HepG2 (cell line): ENCODE measurements at regions not wholly inside any gene's neighbourhood (a gene's known extent, or its start where the extent isn't known, plus 50 kb on each side); places are given as distances from the start of the nearest gene placed in this dataset.

ENCODE experiments used
- AGO1 ChIP-seq: fragments of 200-400 bp; formaldehyde crosslinking; IDR thresholded peaks from 2 replicates; pipeline ENCODE4 v1.6.1; 2017; ENCODE audit warnings: mild to moderate bottlenecking, low read depth, low read length, moderate library complexity; ENCODE audit not compliant: poor library complexity, severe bottlenecking
- CCDC6 ChIP-seq: sonication (generic); formaldehyde crosslinking; IDR thresholded peaks from 2 replicates; pipeline ENCODE4 v1.8.1; 2022; ENCODE audit warnings: mild to moderate bottlenecking, missing genetic modification reagents, moderate library complexity
- DNMT3B ChIP-seq: conservative IDR thresholded peaks from 2 replicates; pipeline ENCODE4 v1.6.1; 2016; ENCODE audit warnings: missing biosample characterization, control low read depth
- GABPB1 ChIP-seq: IDR thresholded peaks from 2 replicates; pipeline ENCODE4 v1.6.1; 2016; ENCODE audit warnings: mild to moderate bottlenecking, missing genetic modification reagents, moderate library complexity, missing compliant biosample characterization
- HOMEZ ChIP-seq: IDR thresholded peaks from 2 replicates; pipeline ENCODE4 v1.6.1; 2016; ENCODE audit warnings: low read depth
- ISX ChIP-seq: sonication (generic); formaldehyde crosslinking; conservative IDR thresholded peaks from 2 replicates; pipeline ENCODE4 v1.5.0; 2020; ENCODE audit warnings: missing genetic modification reagents
- KAT7 ChIP-seq: IDR thresholded peaks from 2 replicates; pipeline ENCODE4 v1.6.1; 2018; ENCODE audit warnings: borderline replicate concordance, missing compliant biosample characterization
- KAT8 ChIP-seq: IDR thresholded peaks from 2 replicates; pipeline ENCODE4 v1.6.1; 2016; ENCODE audit warnings: missing genetic modification reagents, missing compliant biosample characterization
- KDM3A ChIP-seq: IDR thresholded peaks from 2 replicates; pipeline ENCODE4 v1.6.1; 2018; ENCODE audit warnings: low read depth, missing compliant biosample characterization
- MTF2 ChIP-seq: sonication (generic); formaldehyde crosslinking; IDR thresholded peaks from 2 replicates; pipeline ENCODE4 v1.5.0; 2020; ENCODE audit warnings: missing genetic modification reagents, borderline replicate concordance
- NFKBIZ ChIP-seq: IDR thresholded peaks from 2 replicates; pipeline ENCODE4 v1.6.1; 2018; ENCODE audit warnings: missing genetic modification reagents, missing compliant biosample characterization
- SOX5 ChIP-seq: IDR thresholded peaks from 2 replicates; pipeline ENCODE4 v1.6.1; 2016; ENCODE audit warnings: borderline replicate concordance
- THAP9 ChIP-seq: sonication (generic); formaldehyde crosslinking; IDR thresholded peaks from 2 replicates; pipeline ENCODE4; 2020; ENCODE audit warnings: missing genetic modification reagents, mild to moderate bottlenecking, borderline replicate concordance
- ZBTB21 ChIP-seq: sonication (generic); formaldehyde crosslinking; IDR thresholded peaks from 2 replicates; pipeline ENCODE4 v1.4.0; 2020; ENCODE audit warnings: missing genetic modification reagents
- ZFP82 ChIP-seq: sonication (generic); formaldehyde crosslinking; IDR thresholded peaks from 2 replicates; pipeline ENCODE4 v1.5.1; 2020; ENCODE audit warnings: mild to moderate bottlenecking, missing genetic modification reagents, borderline replicate concordance
- ZKSCAN8 ChIP-seq: IDR thresholded peaks from 2 replicates; pipeline ENCODE4 v1.6.1; 2016; ENCODE audit warnings: borderline replicate concordance, missing genetic modification reagents, missing compliant biosample characterization
- ZMAT3 ChIP-seq: sonication (generic); formaldehyde crosslinking; conservative IDR thresholded peaks from 2 replicates; pipeline ENCODE4 v1.7.0; 2021; ENCODE audit warnings: missing genetic modification reagents
- ZNF136 ChIP-seq: sonication (generic); formaldehyde crosslinking; IDR thresholded peaks from 2 replicates; pipeline ENCODE4 v1.8.1; 2022; ENCODE audit warnings: low read depth, mild to moderate bottlenecking, moderate library complexity, missing genetic modification reagents
- ZNF251 ChIP-seq: sonication (generic); formaldehyde crosslinking; IDR thresholded peaks from 2 replicates; pipeline ENCODE4 v1.9.0; 2021; ENCODE audit warnings: mild to moderate bottlenecking, missing genetic modification reagents
- ZNF30 ChIP-seq: sonication (generic); formaldehyde crosslinking; IDR thresholded peaks from 2 replicates; pipeline ENCODE4 v1.5.0; 2020; ENCODE audit warnings: mild to moderate bottlenecking, missing genetic modification reagents
- ZNF496 ChIP-seq: sonication (generic); formaldehyde crosslinking; IDR thresholded peaks from 2 replicates; pipeline ENCODE4 v1.8.1; 2023; ENCODE audit warnings: mild to moderate bottlenecking, moderate library complexity, missing genetic modification reagents; ENCODE audit not compliant: insufficient replicate concordance
- ZNF557 ChIP-seq: sonication (generic); formaldehyde crosslinking; IDR thresholded peaks from 2 replicates; pipeline ENCODE4 v1.4.0; 2020; ENCODE audit warnings: missing genetic modification reagents
- ZNF619 ChIP-seq: sonication (generic); formaldehyde crosslinking; IDR thresholded peaks from 2 replicates; pipeline ENCODE4 v1.4.0; 2020; ENCODE audit warnings: mild to moderate bottlenecking, missing genetic modification reagents
- ZNF674 ChIP-seq: sonication (generic); formaldehyde crosslinking; IDR thresholded peaks from 2 replicates; pipeline ENCODE4 v1.5.0; 2020; ENCODE audit warnings: low read depth, mild to moderate bottlenecking, missing genetic modification reagents
- ZNF709 ChIP-seq: sonication (generic); formaldehyde crosslinking; IDR thresholded peaks from 2 replicates; pipeline ENCODE4 v1.5.0; 2020; ENCODE audit warnings: mild to moderate bottlenecking, missing genetic modification reagents
- TF ChIP-seq, protein P1 (sequence below): sonication (generic); formaldehyde crosslinking; conservative IDR thresholded peaks from 2 replicates; pipeline ENCODE4 v1.4.0; 2020; ENCODE audit warnings: missing genetic modification reagents

- TF ChIP-seq THAP9 = peak; percentile 69
- no peak for TF ChIP-seq GABPB1 (CRISPR knock-in tag)
- no peak for TF ChIP-seq ZMAT3 (CRISPR knock-in tag)
- no peak for TF ChIP-seq SOX5
- TF ChIP-seq ZNF674 = no peak
- TF ChIP-seq KAT7 = no peak
- TF ChIP-seq KDM3A (CRISPR knock-in tag) = no peak
- TF ChIP-seq DNMT3B = no peak
- no peak for TF ChIP-seq AGO1
- TF ChIP-seq ZNF30 (CRISPR knock-in tag) = no peak
- TF ChIP-seq ZFP82 (CRISPR knock-in tag) = no peak
- no peak for TF ChIP-seq ZNF136
- no peak for TF ChIP-seq ISX (CRISPR knock-in tag)
- TF ChIP-seq NFKBIZ = no peak
- TF ChIP-seq CCDC6 (CRISPR knock-in tag) = no peak
- TF ChIP-seq ZNF251 (CRISPR knock-in tag) = no peak
- TF ChIP-seq ZKSCAN8 (CRISPR knock-in tag) = no peak
- no peak for TF ChIP-seq ZNF557
- no peak for TF ChIP-seq ZBTB21 (CRISPR knock-in tag)
- TF ChIP-seq ZNF496 = no peak
- TF ChIP-seq KAT8 (CRISPR knock-in tag) = no peak
- TF ChIP-seq MTF2 (CRISPR knock-in tag) = no peak
- TF ChIP-seq, protein P1, sequence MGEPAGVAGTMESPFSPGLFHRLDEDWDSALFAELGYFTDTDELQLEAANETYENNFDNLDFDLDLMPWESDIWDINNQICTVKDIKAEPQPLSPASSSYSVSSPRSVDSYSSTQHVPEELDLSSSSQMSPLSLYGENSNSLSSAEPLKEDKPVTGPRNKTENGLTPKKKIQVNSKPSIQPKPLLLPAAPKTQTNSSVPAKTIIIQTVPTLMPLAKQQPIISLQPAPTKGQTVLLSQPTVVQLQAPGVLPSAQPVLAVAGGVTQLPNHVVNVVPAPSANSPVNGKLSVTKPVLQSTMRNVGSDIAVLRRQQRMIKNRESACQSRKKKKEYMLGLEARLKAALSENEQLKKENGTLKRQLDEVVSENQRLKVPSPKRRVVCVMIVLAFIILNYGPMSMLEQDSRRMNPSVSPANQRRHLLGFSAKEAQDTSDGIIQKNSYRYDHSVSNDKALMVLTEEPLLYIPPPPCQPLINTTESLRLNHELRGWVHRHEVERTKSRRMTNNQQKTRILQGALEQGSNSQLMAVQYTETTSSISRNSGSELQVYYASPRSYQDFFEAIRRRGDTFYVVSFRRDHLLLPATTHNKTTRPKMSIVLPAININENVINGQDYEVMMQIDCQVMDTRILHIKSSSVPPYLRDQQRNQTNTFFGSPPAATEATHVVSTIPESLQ (CRISPR knock-in tag) = no peak
- no peak for TF ChIP-seq ZNF709 (CRISPR knock-in tag)
- TF ChIP-seq HOMEZ (CRISPR knock-in tag) = no peak
- 0 out of 2 replicates have a peak, but pooled peaks have one; percentile 54 for TF ChIP-seq ZNF619 (CRISPR knock-in tag)
Measured at GRCh38 chr16:50466170-50466569, 82.0 kb upstream of the NKD1 start (continued).
